ENCODE measurements at regions not wholly inside any gene's neighbourhood (a gene's known extent, or its start where the extent isn't known, plus 50 kb on each side); places are given as distances from the start of the nearest gene placed in this dataset.

DNA sequence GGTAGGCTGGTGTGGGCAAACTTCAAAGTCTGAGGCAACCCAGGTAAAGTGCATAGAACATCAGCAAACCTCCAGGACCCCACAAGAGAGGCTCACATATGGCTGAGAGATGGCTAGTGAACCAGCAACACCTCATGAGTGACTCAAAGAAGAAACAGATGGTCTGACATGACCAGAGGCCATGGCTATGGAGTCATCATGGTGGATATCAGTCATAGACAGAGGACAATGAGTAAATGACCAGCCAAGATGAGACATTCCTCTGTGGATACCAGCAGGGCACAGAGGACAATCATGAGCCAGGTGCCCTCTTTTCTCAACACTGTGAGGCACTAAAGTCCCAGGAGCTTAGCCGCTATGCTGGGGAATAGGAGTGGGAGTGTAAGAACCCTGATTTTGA lies 180.8 kb downstream of the RASEF start:
- TF ChIP-seq, protein P1, sequence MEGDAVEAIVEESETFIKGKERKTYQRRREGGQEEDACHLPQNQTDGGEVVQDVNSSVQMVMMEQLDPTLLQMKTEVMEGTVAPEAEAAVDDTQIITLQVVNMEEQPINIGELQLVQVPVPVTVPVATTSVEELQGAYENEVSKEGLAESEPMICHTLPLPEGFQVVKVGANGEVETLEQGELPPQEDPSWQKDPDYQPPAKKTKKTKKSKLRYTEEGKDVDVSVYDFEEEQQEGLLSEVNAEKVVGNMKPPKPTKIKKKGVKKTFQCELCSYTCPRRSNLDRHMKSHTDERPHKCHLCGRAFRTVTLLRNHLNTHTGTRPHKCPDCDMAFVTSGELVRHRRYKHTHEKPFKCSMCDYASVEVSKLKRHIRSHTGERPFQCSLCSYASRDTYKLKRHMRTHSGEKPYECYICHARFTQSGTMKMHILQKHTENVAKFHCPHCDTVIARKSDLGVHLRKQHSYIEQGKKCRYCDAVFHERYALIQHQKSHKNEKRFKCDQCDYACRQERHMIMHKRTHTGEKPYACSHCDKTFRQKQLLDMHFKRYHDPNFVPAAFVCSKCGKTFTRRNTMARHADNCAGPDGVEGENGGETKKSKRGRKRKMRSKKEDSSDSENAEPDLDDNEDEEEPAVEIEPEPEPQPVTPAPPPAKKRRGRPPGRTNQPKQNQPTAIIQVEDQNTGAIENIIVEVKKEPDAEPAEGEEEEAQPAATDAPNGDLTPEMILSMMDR (IDR thresholded peaks at IDR 0.05), result no peak
- TF ChIP-seq POLR2A (IDR thresholded peaks at IDR 0.05) (no peak), EP300 (IDR thresholded peaks at IDR 0.05; ENCODE audit: low read depth) (no peak)

Measured in transverse colon (tissue), 3 donors.